Prostate gland (tissue), 2 donors: ENCODE measurements at regions not wholly inside any gene's neighbourhood (a gene's known extent, or its start where the extent isn't known, plus 50 kb on each side); places are given as distances from the start of the nearest gene placed in this dataset.

ENCODE experiments used
- DNase-seq: peaks from one replicate; pipeline ENCODE4 v3.0.0-alpha.2; 2019; ENCODE audit warnings: low spot score
- H3K27ac ChIP-seq, 2 donors: fragments of 200-600 bp; sonication (generic); 2 replicates each; pipeline ENCODE4 v1.5.1; 2017 to 2019
- H3K27me3 ChIP-seq: fragments of 200-600 bp; sonication (generic); replicated peaks from 2 replicates; pipeline ENCODE4 v1.5.1; 2019; ENCODE audit not compliant: insufficient read depth
- H3K36me3 ChIP-seq, 2 donors: fragments of 200-600 bp; sonication (generic); 1 replicate in 1 of 2; 2 replicates in 1 of 2; pipeline versions ENCODE4 v1.5.1 to v1.8.1; 2017 to 2019
- H3K4me1 ChIP-seq: fragments of 200-600 bp; sonication (generic); replicated peaks from 2 replicates; pipeline ENCODE4 v1.5.1; 2019
- H3K4me3 ChIP-seq, 2 donors: fragments of 200-600 bp; sonication (generic); 2 replicates each; pipeline ENCODE4 v1.5.1; 2017 to 2019
- H3K9me3 ChIP-seq: fragments of 200-600 bp; sonication (generic); 2 replicates; pipeline ENCODE4 v1.5.1; 2017
- POLR2A ChIP-seq: fragments of 450-650 bp; IDR thresholded peaks from one replicate; pipeline ENCODE4 v1.6.1; 2016; ENCODE audit warnings: antibody characterized with exemption, mild to moderate bottlenecking
- POLR2AphosphoS5 ChIP-seq: sonication (generic); formaldehyde crosslinking; IDR thresholded peaks from one replicate; pipeline ENCODE4 v1.6.1; 2017; ENCODE audit warnings: antibody characterized with exemption
- WGBS: methylation state at CpG from one replicate; pipeline ENCODE4 v1.1.5; 2018; 5-methylcytosine and 5-hydroxymethylcytosine counted together
- intact Hi-C: fragments of 100-400 bp; cut with DNase I; formaldehyde crosslinking; loops from one replicate; pipeline ENCODE4 v1.14.2; 2022
- TF ChIP-seq, protein P1 (sequence below), 4 experiments: fragments of 200-600 bp in 2 of 4; fragments of 450-650 bp in 2 of 4; sonication (generic) in 2 of 4; IDR thresholded peaks; 1 replicate in 3 of 4; 2 replicates in 1 of 4; pipeline ENCODE4 v1.5.1; 2016 to 2019; ENCODE audit warnings: antibody characterized with exemption in 4 of 4, mild to moderate bottlenecking in 2 of 4, moderate library complexity in 2 of 4

DNA sequence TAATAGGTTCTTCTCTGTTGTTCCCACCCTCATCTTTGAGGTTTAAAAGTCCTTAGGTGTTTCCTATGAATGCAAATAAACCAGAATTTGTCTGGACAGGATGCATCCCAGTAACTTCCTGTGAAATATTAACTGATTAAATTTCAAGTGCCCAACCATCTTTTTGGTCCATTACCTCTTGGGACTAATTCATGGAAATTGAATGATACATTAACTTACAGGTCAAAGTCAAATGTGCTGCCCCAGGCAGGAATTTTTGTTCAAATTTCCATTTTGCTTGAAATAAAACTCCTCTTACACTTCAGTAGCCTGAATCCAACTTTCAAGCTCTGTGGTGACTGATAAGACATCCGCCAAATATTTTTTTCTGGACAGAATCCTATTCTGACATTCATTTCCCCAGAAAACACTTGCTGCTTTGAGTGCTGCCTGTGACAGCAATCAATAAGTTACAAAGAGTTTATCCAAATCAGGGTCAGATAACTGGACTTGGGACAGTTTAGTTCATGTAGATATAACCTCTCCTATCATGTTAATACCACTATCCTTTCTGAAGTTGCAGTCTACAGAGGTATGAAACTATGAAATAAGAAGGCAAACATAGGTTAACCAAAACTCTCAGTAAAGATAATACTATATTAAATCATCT is 383.5 kb downstream of the POM121L12 start:
- no peaks in the 10 kb centered on the region for H3K27me3 ChIP-seq
- no peaks in the 10 kb centered on the region for H3K36me3 ChIP-seq
- 97% methylated on average over 1 of the region's 1 CpG for WGBS
- DNase-seq, result no peak
- H3K27ac ChIP-seq, result no peak overlapping the region
- no peak overlapping the region for H3K4me3 ChIP-seq
- intact Hi-C loops, result no loop called here
- TF ChIP-seq, protein P1, sequence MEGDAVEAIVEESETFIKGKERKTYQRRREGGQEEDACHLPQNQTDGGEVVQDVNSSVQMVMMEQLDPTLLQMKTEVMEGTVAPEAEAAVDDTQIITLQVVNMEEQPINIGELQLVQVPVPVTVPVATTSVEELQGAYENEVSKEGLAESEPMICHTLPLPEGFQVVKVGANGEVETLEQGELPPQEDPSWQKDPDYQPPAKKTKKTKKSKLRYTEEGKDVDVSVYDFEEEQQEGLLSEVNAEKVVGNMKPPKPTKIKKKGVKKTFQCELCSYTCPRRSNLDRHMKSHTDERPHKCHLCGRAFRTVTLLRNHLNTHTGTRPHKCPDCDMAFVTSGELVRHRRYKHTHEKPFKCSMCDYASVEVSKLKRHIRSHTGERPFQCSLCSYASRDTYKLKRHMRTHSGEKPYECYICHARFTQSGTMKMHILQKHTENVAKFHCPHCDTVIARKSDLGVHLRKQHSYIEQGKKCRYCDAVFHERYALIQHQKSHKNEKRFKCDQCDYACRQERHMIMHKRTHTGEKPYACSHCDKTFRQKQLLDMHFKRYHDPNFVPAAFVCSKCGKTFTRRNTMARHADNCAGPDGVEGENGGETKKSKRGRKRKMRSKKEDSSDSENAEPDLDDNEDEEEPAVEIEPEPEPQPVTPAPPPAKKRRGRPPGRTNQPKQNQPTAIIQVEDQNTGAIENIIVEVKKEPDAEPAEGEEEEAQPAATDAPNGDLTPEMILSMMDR (IDR thresholded peaks at IDR 0.05), result no peak
- TF ChIP-seq POLR2AphosphoS5 (no peak), POLR2A (no peak)
- no peaks in the 10 kb centered on the region for H3K9me3 ChIP-seq
- no peaks in the 10 kb centered on the region for H3K4me1 ChIP-seq

DNA sequence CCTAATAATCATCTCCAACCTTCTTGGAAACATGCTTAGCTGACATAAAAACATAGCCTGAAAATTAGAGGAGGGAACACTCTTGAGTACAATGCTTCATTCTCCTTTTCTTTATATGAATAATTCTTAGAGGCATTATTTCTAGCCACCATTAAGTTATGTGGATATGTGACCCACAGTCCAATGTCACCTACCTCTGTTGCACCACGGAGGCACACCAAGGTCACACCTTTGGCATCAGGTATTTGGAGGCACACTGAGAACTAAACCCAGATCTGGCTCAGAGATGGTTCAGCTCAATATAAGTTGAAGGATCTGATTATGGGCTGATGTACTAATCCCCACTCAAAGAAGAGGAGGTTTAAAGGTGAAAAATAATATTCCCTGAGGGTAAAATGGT is 385.1 kb downstream of the POM121L12 start:
- H3K27ac ChIP-seq, result no peak overlapping the region
- H3K36me3 ChIP-seq, result no peaks in the 10 kb centered on the region
- H3K9me3 ChIP-seq, result no peaks in the 10 kb centered on the region
- DNase-seq, result no peak
- WGBS, result 75% methylated on average over 1 of the region's 1 CpG
- H3K27me3 ChIP-seq, result no peaks in the 10 kb centered on the region
- no peaks in the 10 kb centered on the region for H3K4me1 ChIP-seq
- no peak overlapping the region for H3K4me3 ChIP-seq
- TF ChIP-seq POLR2AphosphoS5 (no peak), POLR2A (no peak)
- TF ChIP-seq, protein P1 (IDR thresholded peaks at IDR 0.05), result no peak
- intact Hi-C loops, result no loop called here

DNA sequence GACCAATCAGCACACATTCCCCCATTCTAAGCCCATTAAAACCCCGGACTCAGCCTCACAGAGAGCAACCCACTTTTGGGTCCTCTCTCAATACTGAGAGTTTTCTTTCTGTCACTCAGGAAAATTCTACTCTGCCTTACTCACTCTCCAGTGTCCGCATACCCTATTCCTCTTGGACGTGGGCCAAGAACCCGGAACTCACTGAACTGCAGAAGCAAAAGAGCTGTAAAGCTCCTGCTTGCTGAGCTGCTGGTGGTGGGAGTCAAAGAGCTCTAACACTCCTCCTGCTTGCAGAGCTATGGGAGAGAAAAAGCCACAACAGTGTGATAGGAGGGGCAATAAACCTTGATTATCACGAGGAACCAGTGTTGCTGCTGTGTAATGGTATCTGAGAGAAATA is 386.9 kb downstream of the POM121L12 start:
- no peak overlapping the region for H3K27ac ChIP-seq
- DNase-seq, result no peak
- H3K9me3 ChIP-seq, result no peaks in the 10 kb centered on the region
- no peaks in the 10 kb centered on the region for H3K4me1 ChIP-seq
- TF ChIP-seq POLR2A, result no peak
- no peak for TF ChIP-seq POLR2AphosphoS5
- TF ChIP-seq, protein P1 (IDR thresholded peaks at IDR 0.05), result no peak
- intact Hi-C loops, result no loop called here
- no peaks in the 10 kb centered on the region for H3K36me3 ChIP-seq
- WGBS, result 40% methylated on average over 5 of the region's 5 CpGs
- no peaks in the 10 kb centered on the region for H3K27me3 ChIP-seq
- H3K4me3 ChIP-seq, result no peak overlapping the region

DNA sequence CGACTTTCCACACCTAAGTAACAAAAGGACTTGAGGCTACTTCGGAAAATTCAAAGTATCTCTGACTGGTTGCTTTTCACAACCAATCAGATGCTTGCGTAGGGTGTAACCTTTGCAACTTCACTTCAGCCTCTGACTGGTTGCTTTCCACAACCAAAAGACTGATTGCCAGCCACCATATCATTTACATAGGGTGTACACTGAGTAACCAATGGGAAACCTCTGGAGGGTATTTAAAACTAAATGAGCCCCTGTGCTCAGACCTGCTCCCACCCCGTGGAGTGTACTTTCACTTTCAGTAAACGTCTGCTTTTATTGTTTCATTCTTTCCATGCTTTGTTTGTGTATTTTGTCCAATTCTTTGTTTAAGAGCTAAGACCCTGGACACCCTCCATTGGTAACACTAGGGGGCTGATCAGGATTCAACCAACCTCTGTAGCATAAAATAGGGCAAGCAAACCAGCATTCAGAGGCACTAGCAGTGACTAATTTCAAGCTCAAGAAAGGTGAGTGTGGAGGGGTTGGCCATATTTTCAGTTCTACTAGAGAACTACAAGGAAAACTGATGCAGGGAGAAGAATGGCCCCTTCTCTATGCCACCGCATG is 390.8 kb downstream of the POM121L12 start:
- intact Hi-C loops, result no loop called here
- no peak overlapping the region for H3K27ac ChIP-seq
- WGBS, result 59% methylated on average over 6 of the region's 6 CpGs
- H3K9me3 ChIP-seq, result no peaks in the 10 kb centered on the region
- H3K4me3 ChIP-seq, result no peak overlapping the region
- TF ChIP-seq, protein P1 (IDR thresholded peaks at IDR 0.05), result no peak
- TF ChIP-seq POLR2AphosphoS5, result no peak
- no peak for TF ChIP-seq POLR2A
- DNase-seq, result no peak
- no peaks in the 10 kb centered on the region for H3K36me3 ChIP-seq
- no peaks in the 10 kb centered on the region for H3K4me1 ChIP-seq
- no peaks in the 10 kb centered on the region for H3K27me3 ChIP-seq

DNA sequence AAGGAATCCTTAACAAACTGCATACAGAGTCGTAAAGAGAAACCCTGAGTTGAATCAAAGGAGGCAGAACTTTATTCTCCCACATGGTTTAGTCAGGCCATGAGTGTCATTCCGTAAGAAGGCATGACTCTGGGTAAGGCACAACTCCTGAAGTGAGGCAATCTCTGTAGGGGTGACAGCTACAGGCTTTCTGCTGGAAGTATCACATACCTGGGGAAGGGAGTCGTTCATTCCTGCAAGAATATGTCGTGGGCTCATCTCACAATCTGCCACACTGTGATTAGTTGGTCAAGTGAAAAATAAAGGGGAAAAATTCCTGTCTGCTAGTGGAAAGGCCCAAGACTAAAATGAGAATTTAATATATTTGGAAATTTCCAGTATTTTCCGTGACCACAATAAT is 392.6 kb downstream of the POM121L12 start:
- Histone ChIP-seq H3K9me3 (no peaks in the 10 kb centered on the region), H3K27ac (no peak overlapping the region)
- 86% methylated on average over 5 of the region's 5 CpGs for WGBS

More for the DNA sequence above, 392.6 kb downstream of the POM121L12 start:
- no peak for DNase-seq
- intact Hi-C loops, result no loop called here
- Histone ChIP-seq H3K4me3 (no peak overlapping the region), H3K4me1 (no peaks in the 10 kb centered on the region), H3K27me3 (no peaks in the 10 kb centered on the region), H3K36me3 (no peaks in the 10 kb centered on the region)
- no peak for TF ChIP-seq POLR2AphosphoS5
- no peak for TF ChIP-seq POLR2A
- TF ChIP-seq, protein P1 (IDR thresholded peaks at IDR 0.05), result no peak
